AG04449 (cell line): ENCODE measurements at regions not wholly inside any gene's neighbourhood (a gene's known extent, or its start where the extent isn't known, plus 50 kb on each side); places are given as distances from the start of the nearest gene placed in this dataset.

Experiments used
- CTCF ChIA-PET: fragments of 350-600 bp; formaldehyde crosslinking; extraction: SDS; loops from one replicate; lab custom pipeline; 2021; ENCODE audit warnings: antibody characterized with exemption; lab: Yijun Ruan, JAX
- POLR2A ChIA-PET: fragments of 400-600, 350-600 bp; formaldehyde crosslinking; extraction: SDS; loops from one replicate; lab custom pipeline; 2020; ENCODE audit warnings: antibody characterized with exemption, inconsistent platforms; lab: Yijun Ruan, JAX
- DNase-seq: peaks from one replicate; pipeline ENCODE4 v3.0.0-alpha.2; 2010; ENCODE audit warnings: low read depth, low spot score
- H3K4me3 ChIP-seq: 2 replicates; pipeline ENCODE4 v1.5.1; 2011; ENCODE audit warnings: low read depth, mild to moderate bottlenecking, control low read depth, low read length
- CTCF ChIP-seq: IDR thresholded peaks from one replicate; pipeline ENCODE4 v1.5.1; 2011; ENCODE audit warnings: mild to moderate bottlenecking, moderate library complexity, low read length, control low read depth, inconsistent platforms; ENCODE audit not compliant: insufficient read depth; ENCODE audit errors: missing control alignments

GRCh38 chr18:1710114-1710513, 805.4 kb downstream of the ADCYAP1 start:
- TF ChIP-seq CTCF: no peak
- POLR2A ChIA-PET: no interaction called here
- no peak for DNase-seq
- CTCF ChIA-PET: no interaction called here
- no peak overlapping the region for H3K4me3 ChIP-seq

GRCh38 chr18:1732143-1732542, 827.5 kb downstream of the ADCYAP1 start:
- POLR2A ChIA-PET: no interaction called here
- TF ChIP-seq CTCF: no peak
- CTCF ChIA-PET: no interaction called here
- DNase-seq: no peak
- no peak overlapping the region for H3K4me3 ChIP-seq

GRCh38 chr18:1746131-1746530, 825.2 kb downstream of the METTL4 start:
- CTCF ChIA-PET: no interaction called here

GRCh38 chr18:1751249-1751648, 820.1 kb downstream of the METTL4 start:
- DNase-seq: no peak
- ChIA-PET POLR2A (no interaction called here), CTCF (no interaction called here)
- no peak for TF ChIP-seq CTCF
- no peak overlapping the region for H3K4me3 ChIP-seq

More at GRCh38 chr18:1746131-1746530, 825.2 kb downstream of the METTL4 start:
- no peak for DNase-seq
- H3K4me3 ChIP-seq: no peak overlapping the region
- TF ChIP-seq CTCF: no peak
- POLR2A ChIA-PET: no interaction called here

- ChIA-PET CTCF (no interaction called here), POLR2A (interaction anchor here (0.6 kb wide), 1 partner anchor 10 kb away, joined by 3 read pairs; no protein-coding TSS in a partner anchor)
- TF ChIP-seq CTCF: no peak
- DNase-seq: no peak
- H3K4me3 ChIP-seq: no peak overlapping the region
Measured at GRCh38 chr18:1760901-1761300, 810.4 kb downstream of the METTL4 start.

GRCh38 chr18:1774261-1774660, 797.0 kb downstream of the METTL4 start:
- ChIA-PET POLR2A (no interaction called here), CTCF (no interaction called here)
- no peak for DNase-seq
- no peak for TF ChIP-seq CTCF
- H3K4me3 ChIP-seq: no peak overlapping the region
